GM21447 (cell line): ENCODE measurements at regions not wholly inside any gene's neighbourhood (a gene's known extent, or its start where the extent isn't known, plus 50 kb on each side); places are given as distances from the start of the nearest gene placed in this dataset.

ENCODE experiments used
- ATAC-seq: cut with Tn5 transposase; IDR thresholded peaks from one replicate; pipeline ENCODE4 v1.9.1; 2021; ENCODE audit not compliant: unreplicated experiment

- no peak for ATAC-seq
Observed at GRCh38 chr3:23644099-23644498, 161.7 kb upstream of the UBE2E1 start.

DNA sequence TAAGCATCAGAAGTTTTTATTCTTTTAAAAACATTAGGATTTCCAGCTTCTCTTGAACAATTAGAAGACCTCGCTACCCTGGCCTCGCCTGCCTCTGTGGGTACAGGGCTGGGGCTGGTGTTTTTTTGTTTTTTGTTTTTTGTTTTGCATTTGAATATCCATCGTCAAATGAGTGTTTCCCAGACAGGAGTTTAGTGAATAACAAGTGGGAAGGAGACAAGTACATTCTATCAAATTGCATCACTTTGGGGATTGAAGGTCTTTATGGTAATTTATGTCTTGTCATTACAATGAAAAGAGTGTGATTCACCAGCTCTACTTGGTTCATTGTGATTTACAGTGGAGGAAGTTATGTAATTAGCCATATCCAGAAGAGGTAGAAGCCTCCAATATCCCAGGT, 161.1 kb upstream of the UBE2E1 start:
- no peak for ATAC-seq

DNA sequence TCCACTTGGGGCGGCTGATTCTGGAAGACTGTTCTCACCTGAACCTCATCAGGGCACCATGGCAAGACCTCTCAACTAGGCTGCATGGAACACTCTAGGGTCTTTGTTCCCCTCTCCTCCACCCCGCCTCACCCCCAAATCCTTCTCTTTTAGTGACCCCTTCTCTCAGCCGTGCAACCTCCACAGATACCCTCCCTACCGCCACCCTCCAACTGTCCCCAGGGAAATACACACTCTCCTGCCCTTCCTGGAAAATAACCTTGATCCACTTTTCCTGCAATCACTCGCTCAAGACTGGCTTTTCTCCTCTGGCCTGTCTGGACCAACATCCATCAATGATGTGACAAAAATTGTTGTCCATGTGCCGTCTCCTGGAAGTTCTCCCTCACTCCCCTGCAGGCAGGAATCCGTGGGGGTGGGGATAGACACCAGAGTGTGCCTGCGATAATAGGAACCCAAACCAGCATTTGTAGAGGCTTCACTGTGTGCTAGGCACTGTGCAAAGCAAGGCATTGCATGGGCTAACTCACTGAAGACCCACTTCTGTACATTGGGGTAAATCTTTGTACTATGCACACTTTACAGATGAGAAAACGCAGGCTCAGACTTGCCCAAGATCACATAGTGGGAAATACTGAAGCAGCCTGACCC, 160.1 kb upstream of the UBE2E1 start:
- no peak for ATAC-seq

- no peak for ATAC-seq
Observed at GRCh38 chr3:23646184-23646920, 159.4 kb upstream of the UBE2E1 start.

- ATAC-seq = no peak
Observed at GRCh38 chr3:23647706-23648258, 158.0 kb upstream of the UBE2E1 start.

- ATAC-seq = no peak
Observed at GRCh38 chr3:23648326-23648995, 157.3 kb upstream of the UBE2E1 start.

GRCh38 chr3:23648996-23649395, 156.8 kb upstream of the UBE2E1 start:
- ATAC-seq = no peak

DNA sequence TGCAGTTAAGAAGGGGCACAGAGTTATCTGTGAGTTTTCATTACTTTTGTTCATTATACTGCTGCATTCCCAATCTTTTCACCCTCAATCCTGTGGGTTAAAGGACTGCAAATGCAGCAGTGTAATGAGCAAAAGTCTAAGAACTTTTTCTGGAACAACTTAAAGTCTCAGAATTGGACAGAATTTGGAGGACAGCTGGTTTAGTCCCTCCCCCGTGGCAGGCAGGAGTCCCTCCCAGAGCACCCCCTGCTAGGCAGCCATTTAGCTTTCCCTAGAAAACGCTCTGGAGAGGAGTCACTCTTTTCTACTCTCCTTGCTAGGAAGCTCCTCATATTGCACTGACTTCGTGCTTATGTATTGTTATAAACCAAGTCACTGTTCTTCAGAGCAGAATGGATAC, 156.3 kb upstream of the UBE2E1 start:
- no peak for ATAC-seq

GRCh38 chr3:23650371-23651140, 155.2 kb upstream of the UBE2E1 start:
- ATAC-seq = no peak

DNA sequence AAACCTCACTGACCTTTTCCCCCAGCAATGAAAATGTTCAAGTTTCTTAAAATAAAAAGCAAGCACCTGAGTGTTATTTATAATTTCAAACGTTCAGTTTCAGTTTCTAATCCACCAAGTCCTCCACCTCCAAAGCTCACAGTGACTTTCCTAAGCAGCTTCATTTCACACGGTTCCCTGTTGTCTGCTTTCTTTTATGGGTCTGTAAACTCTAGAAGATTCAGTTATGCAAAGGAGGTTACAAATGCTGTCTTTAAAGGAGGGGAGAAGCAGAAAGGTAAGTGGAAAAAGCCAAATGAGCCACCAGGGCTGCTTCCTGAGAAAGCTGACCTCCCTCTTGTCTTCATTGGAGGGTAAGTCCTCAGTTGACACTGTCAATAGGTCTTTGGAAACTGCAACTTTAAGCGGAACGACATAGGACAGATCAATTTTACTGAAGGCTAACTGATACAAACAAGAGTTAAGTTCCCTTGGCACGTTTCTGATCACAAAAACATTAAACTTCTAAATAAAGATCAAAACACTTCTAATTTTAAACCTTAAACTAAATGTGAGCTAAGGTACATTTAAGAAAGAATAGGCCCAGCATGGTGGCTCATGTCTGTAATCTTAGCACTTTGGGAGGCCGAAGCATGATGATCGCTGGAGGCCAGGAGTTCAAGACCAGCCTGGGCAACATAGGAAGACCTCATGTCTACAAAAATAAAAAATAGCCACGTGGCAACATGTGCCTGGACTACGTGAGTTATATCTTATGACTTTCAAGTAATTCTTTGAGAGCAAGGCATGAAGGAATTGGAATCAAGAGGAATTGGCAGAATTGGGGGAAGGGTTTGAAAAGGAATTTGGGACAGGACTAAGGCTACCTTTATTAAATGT, 151.9 kb upstream of the UBE2E1 start:
- peak; percentile 95 for ATAC-seq

DNA sequence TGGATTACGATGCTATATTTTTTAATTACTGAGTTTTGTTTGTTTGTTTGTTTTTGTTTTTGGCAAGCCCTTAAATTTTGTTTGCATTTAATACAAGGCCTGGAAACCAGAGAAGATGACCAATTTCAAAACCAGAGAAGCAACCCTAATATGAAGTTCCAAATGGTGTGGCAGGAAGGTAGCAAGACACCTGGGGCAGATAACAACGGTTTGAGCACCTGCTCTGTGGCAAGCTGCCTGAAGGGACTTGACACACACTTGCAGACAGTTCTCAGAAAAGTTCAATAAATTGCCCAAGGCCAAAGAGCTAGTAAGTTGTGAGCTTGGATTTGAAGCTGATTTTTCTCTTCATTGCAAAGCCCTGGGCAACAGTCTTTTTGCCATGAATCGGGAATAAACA, 151.2 kb upstream of the UBE2E1 start:
- ATAC-seq = no peak

- no peak for ATAC-seq
Observed at GRCh38 chr3:23655749-23656148, 150.0 kb upstream of the UBE2E1 start.

DNA sequence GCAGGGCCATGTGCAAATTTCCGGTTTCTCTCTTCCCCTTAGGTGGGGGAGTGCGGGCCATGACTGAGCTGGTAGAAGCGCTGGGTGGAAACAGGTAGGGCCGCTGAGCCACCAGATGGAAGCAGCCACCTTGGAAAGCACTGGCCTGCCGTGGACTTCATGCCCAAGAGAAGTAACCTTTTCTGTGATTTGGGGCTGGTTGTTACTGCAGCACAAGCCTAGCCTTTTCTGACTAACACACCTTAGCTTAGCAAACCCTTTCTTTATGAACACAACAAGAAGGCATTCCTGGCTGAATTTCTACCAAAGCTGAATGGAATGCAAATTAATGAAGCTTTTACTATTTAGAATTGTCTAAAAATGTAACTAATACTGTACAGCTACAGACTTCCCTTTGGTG, 149.6 kb upstream of the UBE2E1 start:
- no peak for ATAC-seq

GRCh38 chr3:23656821-23657220, 148.9 kb upstream of the UBE2E1 start:
- ATAC-seq = no peak

- no peak for ATAC-seq
Observed at GRCh38 chr3:23657647-23658046, 148.1 kb upstream of the UBE2E1 start.

- peak; percentile 83 for ATAC-seq
Observed at GRCh38 chr3:23659274-23659673, 146.5 kb upstream of the UBE2E1 start.

DNA sequence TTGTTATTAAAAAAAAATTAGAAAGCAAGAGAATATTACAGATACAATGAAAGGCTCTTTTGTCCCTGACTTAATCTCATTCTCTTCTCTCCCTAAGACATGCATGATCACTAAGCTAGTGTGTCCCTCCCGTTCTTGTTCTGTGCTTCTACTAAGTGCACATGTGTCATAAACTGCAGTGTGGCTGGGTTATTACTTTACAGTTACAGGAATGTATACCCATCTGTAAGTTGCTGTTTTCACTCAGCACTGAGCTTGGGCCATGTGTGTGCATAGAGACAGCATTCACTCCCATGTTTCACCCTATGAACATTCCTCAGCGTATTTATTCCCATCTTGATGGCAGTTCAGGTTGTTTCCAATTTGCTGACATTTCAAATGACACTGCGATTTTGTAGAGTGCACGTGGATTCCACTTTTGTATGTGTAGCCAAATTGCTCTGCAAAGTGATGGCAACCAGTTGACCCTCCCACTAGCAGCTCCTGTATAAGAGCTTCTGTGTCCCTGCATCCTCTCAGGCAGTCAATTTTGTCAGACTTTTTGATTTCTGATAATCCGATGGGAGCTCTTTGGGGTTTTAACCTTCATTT, 145.8 kb upstream of the UBE2E1 start:
- no peak for ATAC-seq

DNA sequence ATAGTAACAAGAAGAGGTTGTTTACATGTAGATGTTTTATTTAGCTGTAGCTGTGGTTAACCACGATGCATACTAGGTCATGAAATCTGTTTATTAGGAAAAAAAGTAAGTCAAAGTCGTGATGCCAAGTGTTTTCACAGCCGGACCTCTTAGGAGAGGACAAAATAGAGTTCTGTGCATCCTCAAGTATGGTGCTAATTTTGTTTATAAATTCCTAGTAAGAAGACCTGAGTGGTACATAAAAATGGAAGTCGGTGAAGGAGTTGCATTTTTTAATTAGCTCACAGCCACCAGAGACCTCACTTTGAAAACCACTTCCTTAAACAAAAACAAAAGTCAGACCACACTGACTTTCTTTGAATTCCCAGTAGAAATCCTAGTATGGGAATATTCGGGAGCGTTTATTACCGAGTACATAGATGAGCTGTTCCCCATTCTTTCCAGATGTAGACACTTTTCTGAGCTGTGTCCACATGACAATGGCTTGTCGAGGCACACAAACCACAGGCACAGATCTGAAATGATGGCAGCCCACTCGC, 143.6 kb upstream of the UBE2E1 start:
- no peak for ATAC-seq

DNA sequence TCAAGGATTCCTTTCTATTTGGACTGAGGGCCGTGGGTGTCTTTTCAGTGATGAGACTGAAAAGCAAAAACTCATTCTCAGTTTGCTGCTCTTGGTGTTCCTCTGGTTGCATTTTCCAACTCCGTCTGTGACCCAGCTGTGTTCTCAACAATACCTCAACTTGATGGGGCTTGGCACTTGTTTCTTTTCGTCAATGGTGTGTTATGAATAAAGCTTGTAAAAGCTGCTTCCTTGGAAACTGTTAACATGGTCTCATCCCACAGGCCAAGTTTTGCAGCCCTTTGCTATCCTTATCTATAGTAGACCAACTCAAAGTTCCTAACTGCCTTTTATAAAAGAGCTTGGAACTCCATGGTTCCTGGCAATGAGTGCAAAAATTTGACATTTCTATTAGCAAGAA, 142.5 kb upstream of the UBE2E1 start:
- no peak for ATAC-seq
